GM18498 (cell line): ENCODE measurements at regions not wholly inside any gene's neighbourhood (a gene's known extent, or its start where the extent isn't known, plus 50 kb on each side); places are given as distances from the start of the nearest gene placed in this dataset.
"Not testable (repeated sequence)": the region's sequence is repeated elsewhere in the genome, so short reads cannot be mapped to it uniquely, and the experiment has no call there.

Experiments
- ATAC-seq: cut with Tn5 transposase; IDR thresholded peaks from one replicate; pipeline ENCODE4 v1.9.1; 2021; ENCODE audit warnings: mild to moderate bottlenecking, moderate library complexity; ENCODE audit not compliant: unreplicated experiment

DNA sequence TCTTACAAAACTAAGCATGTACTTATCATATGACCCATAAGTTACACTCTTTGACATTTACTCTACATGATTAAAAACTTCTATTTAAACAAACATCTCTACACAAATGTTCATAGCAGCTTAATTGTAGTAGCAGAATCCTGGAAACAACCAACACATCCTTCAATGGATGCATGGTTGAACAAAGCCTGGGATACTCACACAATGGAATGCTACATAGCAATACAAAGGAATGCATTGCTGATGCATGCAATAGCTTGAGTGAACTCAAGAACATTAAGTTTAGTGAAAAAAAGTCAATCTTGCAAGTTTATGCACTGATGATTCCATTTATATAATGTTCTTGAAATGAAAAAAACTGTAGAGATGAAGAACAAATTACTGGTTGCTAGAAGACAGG lies 686.9 kb downstream of the LRRIQ3 start:
- ATAC-seq = no peak

- no peak for ATAC-seq
Measured at GRCh38 chr1:73500154-73500553, 697.8 kb downstream of the LRRIQ3 start.

DNA sequence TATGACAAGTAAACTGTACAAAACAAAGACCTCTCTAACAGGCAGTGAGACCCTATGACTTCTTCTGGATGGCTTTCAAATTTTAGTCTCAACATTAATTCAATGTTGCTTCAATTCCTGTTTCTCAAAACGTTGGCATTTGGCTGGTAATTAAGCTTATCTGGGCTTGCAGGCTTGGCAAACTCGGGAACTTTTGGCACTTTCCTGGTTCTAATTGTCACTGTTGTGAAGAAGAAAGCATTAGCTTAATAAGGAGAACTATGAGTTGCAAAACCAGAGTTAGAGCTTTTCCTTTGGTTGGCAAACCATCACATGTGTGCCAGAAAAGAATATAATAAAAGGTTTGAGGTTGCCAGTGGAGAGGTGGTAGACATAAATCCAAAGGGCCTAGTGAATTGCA lies 698.3 kb downstream of the LRRIQ3 start:
- no peak for ATAC-seq

GRCh38 chr1:73491621-73492020 lies 706.4 kb downstream of the LRRIQ3 start:
- no peak for ATAC-seq

DNA sequence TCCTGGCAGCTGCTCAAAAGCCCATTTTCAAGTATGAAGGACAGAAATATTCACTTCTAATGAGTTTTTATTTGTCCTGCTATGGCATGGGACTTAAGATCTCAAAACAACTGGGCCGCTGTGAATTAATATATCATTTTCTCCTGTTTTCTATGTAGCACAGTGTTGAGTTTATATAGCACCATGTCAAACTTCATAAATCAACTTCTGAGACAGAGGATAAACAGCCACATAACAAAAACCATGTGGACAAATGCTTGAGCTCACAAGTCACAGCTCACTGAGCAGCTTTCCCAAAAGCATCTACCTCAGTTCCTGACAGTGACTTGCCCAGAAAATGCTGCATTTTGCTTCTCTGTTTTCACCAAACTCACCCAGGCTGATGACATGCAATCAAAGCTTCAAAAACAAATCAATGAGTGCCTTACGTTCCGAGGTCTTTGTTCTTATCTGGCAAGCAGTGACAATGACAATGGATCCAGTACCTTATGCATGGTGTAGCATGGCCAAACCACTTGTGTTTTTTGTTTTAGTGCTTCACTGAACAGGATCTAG lies 722.6 kb downstream of the LRRIQ3 start:
- no peak for ATAC-seq

DNA sequence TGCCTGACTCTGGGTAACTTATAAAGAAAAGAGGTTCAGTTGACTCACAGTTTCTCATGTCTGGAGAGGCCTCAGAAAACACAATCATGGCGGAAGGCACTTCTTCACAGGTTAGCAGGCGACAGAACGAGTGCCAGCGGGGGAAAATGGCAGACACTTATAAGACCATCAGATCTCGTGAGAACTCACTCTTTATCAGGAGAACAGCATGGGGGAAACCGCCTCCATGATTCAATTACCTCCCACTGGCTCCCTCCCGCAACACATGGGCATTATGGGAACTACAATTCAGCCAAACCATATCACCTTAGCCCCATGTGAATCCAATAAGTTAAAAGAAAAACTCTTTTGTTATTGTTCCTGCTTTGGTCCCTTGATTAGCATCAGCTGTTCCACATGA lies 725.2 kb downstream of the LRRIQ3 start:
- ATAC-seq = no peak

DNA sequence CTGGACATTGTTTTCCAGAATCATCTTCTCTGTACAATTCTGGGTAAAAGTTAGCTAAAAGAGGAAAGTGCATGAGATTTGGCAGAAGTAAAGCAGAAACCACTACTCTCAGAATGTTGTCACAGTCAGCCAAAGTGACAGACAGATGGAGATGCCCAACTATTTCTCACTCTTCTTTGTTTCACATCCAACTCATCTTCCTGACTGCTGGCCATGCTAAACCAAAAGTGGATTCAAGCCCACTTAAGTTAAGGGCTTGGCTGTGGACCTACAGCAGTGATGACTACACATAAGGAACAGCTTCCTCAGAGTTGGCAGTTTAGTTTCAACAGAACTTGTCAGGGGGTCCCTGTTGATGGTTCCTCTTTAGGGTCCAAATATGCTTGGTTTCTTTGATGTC lies 730.2 kb downstream of the LRRIQ3 start:
- no peak for ATAC-seq

- ATAC-seq = no peak
Measured at GRCh38 chr1:73463873-73464272, 734.1 kb downstream of the LRRIQ3 start.

- ATAC-seq = no peak
Measured at GRCh38 chr1:73452522-73452921, 745.5 kb downstream of the LRRIQ3 start.

- ATAC-seq = not testable (repeated sequence)
Measured at GRCh38 chr1:73450668-73451067, 747.3 kb downstream of the LRRIQ3 start.

- no peak for ATAC-seq
Measured at GRCh38 chr1:73411479-73411878, 786.5 kb downstream of the LRRIQ3 start.

DNA sequence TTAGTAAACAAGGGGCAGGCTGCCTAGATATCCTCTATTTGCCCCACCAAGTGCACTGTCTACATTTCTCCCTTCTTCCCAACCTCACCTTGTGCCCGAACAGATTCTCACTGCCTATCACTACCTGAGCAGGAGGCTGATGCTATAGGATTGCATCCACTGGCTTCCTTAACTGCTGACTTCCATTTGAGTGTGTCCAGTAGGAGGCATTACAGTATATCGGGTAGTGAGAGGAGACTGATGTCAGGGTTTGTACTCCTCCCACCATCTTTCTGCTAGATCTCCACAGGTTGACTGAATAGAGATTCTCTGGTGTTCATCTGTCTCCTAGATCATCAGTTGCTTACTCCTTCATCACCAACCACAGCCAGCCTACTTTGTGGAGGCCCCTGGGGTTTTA lies 796.3 kb downstream of the LRRIQ3 start:
- no peak for ATAC-seq

DNA sequence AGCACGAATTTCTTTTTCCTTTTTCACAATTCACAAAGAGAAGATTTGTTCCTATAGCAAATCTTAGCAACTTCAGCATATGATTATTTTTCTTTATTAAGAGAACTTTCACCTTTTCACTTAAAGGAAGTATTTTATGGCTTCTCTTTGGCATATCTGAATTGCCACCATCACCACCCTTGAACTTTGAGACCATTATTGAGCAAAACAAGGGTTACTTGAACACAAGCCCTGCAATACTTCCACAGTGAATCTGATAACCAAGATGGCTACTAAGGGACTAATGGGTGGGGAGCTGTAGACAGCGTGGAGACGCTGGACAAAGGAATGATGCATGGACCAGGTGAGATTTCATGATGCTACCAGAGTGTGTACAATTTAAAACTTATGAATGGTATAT lies 815.0 kb downstream of the LRRIQ3 start:
- no peak for ATAC-seq

GRCh38 chr1:73366734-73367413 lies 831.1 kb downstream of the LRRIQ3 start:
- no peak for ATAC-seq

GRCh38 chr1:73359001-73359400 lies 839.0 kb downstream of the LRRIQ3 start:
- no peak for ATAC-seq

GRCh38 chr1:73356485-73356884 lies 841.5 kb downstream of the LRRIQ3 start:
- ATAC-seq = no peak

DNA sequence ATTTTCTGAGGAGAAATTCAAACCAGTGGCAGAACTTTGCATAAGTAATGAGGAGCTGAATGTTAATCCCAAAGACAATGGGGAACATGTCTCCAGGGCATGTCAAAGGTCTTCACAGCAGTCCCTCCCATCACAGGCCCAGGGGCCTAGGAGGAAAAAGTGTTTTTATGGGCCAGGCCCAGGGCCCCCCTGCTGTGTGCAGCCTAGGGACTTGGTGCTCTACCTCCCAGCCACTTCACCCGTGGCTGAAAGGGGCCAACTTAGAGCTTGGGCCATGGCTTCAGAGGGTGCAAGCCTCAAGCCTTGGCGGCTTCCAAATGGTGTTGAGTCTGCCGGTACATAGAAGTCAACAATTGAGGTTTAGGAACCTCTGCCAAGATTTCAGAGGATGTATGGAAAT lies 854.0 kb downstream of the LRRIQ3 start:
- no peak for ATAC-seq

GRCh38 chr1:73333847-73334503 lies 864.0 kb downstream of the LRRIQ3 start:
- no peak for ATAC-seq

DNA sequence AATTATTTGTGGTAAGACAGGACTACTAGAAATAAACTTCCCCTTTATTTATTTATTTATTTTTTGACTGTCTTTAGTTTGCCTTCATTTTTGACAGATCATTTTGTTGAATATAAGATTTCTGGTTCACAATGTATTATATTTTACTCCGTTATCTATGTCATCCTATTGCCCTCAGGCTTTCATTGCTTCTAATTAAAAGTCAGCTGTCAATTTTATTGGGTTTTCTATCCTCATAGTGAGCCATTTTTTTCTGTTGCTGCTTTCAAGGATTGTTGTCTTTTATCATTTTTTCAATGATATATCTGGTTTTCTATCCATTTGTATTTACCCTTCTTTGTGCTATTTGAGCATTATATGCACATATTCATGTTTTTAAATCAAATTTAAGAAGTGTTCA lies 866.2 kb downstream of the LRRIQ3 start:
- no peak for ATAC-seq

DNA sequence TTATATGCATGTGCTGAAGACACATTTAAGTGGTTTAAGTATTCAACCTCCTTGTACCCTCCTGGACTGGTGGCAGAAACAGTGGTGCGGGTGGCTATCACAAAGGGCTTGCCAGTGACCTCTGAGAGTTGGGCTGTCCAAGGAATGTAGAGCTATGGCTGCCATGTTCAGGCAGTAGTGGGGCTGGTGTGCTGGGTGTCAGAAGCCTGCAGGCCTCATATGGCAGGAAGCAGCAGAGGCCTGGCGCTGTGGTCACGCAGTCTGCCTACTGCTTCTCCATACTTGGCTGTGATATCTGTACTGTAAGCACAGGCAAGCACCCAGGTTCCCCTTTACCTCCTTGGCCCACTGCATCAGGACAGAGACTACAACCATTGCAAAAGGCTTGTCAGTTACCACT lies 870.0 kb downstream of the LRRIQ3 start:
- ATAC-seq = no peak

DNA sequence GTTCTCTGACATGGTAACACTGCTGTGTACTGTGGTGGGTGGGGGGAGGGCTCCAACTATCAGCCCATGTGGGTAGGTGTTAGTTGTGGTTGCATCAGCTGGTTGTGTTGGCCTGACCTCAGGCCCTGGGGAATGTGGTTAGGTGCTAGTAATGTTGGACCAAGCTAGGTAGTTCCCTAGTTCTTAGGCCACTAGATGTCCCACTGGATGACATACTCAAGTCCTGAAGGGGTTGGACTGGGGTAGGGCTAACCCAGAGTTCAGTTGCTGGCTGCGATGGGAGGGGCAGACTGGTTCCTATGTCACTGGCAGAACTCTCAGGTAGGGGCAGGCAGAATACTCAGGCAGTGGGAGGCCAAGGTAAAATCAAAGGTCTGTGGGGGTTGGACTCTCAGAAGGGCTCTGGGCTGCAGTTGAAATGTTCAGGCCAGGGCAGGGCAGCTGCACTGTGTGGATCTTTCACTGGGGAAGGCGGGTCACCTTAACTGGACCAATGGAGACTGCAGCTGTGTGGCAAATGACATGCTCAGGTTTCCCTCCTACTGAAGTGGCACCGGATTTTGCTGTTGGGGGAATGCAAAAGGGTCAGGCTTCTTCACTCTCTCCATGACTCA lies 870.7 kb downstream of the LRRIQ3 start:
- no peak for ATAC-seq

DNA sequence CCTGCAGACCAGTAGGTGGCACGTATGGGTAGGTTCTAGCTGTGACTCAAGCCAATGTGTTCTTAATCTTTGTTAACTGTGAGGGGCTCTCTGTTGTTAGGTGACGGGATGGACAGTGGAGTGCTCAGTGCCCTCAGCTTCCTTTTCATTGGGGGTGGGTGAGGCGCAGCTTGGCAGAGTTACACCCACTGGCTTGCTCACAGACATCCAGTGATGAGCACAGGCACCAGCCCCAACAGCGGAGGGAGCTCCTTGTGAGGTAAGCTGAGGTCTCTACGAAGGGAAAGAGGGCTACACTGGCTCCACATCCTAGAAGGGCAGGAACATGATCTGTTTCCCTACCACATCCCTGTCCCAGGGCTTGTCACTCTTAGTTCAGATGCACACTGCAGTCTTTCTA lies 871.3 kb downstream of the LRRIQ3 start:
- ATAC-seq = no peak
